ENCODE measurements at regions not wholly inside any gene's neighbourhood (a gene's known extent, or its start where the extent isn't known, plus 50 kb on each side); places are given as distances from the start of the nearest gene placed in this dataset.

DNA sequence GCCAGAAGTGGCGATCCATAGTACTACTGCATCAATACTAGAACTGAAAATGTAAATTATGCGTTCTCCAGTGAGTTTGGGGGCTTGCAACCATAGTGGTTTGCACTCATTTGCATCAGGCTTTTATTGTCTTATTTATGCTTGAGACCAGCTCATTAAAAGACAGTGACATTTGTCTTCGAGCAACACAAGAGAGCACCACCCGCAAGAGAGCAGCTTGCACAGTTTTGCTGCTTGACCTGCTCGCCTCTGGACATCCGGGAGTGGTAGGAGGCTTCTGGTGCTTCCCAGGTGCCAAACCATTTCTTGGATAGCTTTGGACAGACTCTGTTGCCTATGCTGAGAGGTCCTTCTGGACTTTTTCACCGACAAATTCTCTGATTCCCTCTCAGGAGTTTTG is 294.6 kb downstream of the MEX3B start:
- TF ChIP-seq, protein P1, sequence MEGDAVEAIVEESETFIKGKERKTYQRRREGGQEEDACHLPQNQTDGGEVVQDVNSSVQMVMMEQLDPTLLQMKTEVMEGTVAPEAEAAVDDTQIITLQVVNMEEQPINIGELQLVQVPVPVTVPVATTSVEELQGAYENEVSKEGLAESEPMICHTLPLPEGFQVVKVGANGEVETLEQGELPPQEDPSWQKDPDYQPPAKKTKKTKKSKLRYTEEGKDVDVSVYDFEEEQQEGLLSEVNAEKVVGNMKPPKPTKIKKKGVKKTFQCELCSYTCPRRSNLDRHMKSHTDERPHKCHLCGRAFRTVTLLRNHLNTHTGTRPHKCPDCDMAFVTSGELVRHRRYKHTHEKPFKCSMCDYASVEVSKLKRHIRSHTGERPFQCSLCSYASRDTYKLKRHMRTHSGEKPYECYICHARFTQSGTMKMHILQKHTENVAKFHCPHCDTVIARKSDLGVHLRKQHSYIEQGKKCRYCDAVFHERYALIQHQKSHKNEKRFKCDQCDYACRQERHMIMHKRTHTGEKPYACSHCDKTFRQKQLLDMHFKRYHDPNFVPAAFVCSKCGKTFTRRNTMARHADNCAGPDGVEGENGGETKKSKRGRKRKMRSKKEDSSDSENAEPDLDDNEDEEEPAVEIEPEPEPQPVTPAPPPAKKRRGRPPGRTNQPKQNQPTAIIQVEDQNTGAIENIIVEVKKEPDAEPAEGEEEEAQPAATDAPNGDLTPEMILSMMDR (IDR thresholded peaks at IDR 0.05): no peak
- TF ChIP-seq POLR2A (IDR thresholded peaks at IDR 0.05): no peak
